ENCODE measurements at regions not wholly inside any gene's neighbourhood (a gene's known extent, or its start where the extent isn't known, plus 50 kb on each side); places are given as distances from the start of the nearest gene placed in this dataset.

GRCh38 chr1:38137164-38137563 is 90.6 kb upstream of the POU3F1 start:
- intact Hi-C loops (cut with DNase I, micrococcal nuclease) = no loop called here
- ATAC-seq (no peak), DNase-seq (no peak)
- H3K4me3 ChIP-seq = no peak overlapping the region
- TF ChIP-seq, protein P1, sequence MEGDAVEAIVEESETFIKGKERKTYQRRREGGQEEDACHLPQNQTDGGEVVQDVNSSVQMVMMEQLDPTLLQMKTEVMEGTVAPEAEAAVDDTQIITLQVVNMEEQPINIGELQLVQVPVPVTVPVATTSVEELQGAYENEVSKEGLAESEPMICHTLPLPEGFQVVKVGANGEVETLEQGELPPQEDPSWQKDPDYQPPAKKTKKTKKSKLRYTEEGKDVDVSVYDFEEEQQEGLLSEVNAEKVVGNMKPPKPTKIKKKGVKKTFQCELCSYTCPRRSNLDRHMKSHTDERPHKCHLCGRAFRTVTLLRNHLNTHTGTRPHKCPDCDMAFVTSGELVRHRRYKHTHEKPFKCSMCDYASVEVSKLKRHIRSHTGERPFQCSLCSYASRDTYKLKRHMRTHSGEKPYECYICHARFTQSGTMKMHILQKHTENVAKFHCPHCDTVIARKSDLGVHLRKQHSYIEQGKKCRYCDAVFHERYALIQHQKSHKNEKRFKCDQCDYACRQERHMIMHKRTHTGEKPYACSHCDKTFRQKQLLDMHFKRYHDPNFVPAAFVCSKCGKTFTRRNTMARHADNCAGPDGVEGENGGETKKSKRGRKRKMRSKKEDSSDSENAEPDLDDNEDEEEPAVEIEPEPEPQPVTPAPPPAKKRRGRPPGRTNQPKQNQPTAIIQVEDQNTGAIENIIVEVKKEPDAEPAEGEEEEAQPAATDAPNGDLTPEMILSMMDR (IDR thresholded peaks at IDR 0.05) = no peak
- no peaks in the 10 kb centered on the region for H3K9me3 ChIP-seq
- no peaks in the 10 kb centered on the region for H3K36me3 ChIP-seq (ENCODE audit: low read depth)
- H3K4me1 ChIP-seq (ENCODE audit: low read depth) = no peaks in the 10 kb centered on the region

DNA sequence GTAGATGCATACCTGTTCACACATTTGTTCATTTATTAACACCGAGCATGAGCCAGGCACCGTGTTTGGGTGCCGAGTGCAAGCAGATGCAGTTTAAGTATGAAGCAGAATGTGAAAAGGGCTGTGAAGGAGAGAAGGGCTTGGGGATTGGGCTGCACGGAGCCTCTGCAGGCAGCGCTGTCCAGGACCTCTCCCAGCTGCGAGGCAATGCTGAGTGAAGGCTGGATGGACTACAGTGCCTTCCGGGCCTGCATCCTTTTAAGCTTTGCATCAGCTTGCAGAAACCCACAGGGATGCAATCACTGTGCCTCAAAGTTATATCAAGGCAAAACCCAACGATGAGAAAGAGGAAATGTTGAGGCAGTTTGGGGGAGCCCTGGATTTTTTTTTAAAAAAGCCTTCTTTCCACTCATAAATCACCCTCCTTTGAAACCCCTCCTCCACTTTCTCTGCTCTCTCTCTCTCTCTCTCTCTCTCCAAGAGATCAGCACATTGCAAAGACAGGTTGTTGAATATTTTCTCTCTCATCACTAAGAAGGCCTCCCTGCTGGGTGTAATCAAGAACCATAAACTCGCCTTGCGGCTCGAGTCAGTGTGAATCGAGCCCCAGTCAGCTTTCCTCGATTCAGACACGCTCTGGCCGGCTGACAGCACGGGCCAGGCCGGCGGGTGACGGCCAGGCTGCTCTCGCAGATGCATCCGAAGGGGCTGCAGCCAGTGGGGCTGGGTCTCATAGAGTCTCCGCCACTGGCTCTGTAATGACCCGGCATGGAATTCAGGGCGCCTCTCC is 89.2 kb upstream of the POU3F1 start:
- TF ChIP-seq, protein P1 (IDR thresholded peaks at IDR 0.05) = no peak
- H3K4me3 ChIP-seq = no peak overlapping the region
- ATAC-seq = no peak
- H3K9me3 ChIP-seq = no peaks in the 10 kb centered on the region
- intact Hi-C loops (cut with DNase I, micrococcal nuclease) = no loop called here
- DNase-seq = no peak
- no peaks in the 10 kb centered on the region for H3K36me3 ChIP-seq (ENCODE audit: low read depth)
- no peaks in the 10 kb centered on the region for H3K4me1 ChIP-seq (ENCODE audit: low read depth)

GRCh38 chr1:38134294-38134755 is 87.7 kb upstream of the POU3F1 start:
- DNase-seq = no peak
- intact Hi-C loops (cut with DNase I, micrococcal nuclease) = no loop called here
- no peak for ATAC-seq
- Histone ChIP-seq H3K9me3 (no peaks in the 10 kb centered on the region), H3K36me3 (ENCODE audit: low read depth) (no peaks in the 10 kb centered on the region), H3K4me3 (no peak overlapping the region), H3K4me1 (ENCODE audit: low read depth) (no peaks in the 10 kb centered on the region)
- TF ChIP-seq, protein P1 (IDR thresholded peaks at IDR 0.05) = no peak

DNA sequence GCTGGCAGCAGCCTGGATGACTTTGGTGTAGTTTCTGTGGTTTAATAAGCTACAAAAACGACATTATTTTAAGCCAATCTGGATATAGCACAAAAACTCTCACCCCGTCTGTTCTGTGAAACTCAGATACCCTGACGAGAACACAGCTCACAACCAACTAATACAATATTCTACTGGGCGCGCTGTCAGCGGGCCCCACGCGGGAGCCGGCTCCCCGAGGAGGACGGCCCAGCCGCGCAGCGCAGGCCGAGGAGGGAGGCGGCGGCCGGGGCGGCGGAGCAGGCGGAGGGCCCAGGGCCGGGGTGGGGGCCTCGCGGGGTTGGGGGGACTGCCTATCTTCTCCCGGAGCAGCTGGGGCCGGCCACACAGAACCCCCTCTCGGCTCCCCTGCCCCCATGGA is 87.2 kb upstream of the POU3F1 start:
- intact Hi-C loops (cut with DNase I, micrococcal nuclease) = no loop called here
- no peak for ATAC-seq
- Histone ChIP-seq H3K36me3 (ENCODE audit: low read depth) (no peaks in the 10 kb centered on the region), H3K4me3 (no peak overlapping the region), H3K4me1 (ENCODE audit: low read depth) (no peaks in the 10 kb centered on the region), H3K9me3 (no peaks in the 10 kb centered on the region)
- TF ChIP-seq, protein P1 (IDR thresholded peaks at IDR 0.05) = no peak
- DNase-seq = no peak

DNA sequence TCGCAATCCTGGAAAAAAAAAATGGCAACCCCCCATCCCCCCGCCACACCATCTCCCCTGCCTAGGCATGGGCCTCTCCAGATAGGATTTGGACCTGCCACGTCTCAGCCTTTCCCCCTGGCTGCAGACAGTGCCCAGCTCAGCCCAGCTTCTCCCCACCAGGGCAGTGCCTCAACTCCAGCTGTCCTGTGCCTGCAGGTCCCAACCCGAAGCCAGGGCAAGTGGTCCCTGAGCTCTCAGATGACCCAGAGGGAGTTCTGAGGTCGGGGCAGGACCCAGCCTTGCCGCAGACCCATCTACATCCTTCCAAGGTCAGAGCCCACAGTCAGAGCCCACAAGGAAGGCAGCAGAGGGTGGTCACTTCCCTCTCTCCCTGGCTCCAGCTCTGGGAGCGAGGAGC is 86.7 kb upstream of the POU3F1 start:
- TF ChIP-seq, protein P1 (IDR thresholded peaks at IDR 0.05) = no peak
- Histone ChIP-seq H3K4me3 (no peak overlapping the region), H3K4me1 (ENCODE audit: low read depth) (no peaks in the 10 kb centered on the region), H3K36me3 (ENCODE audit: low read depth) (no peaks in the 10 kb centered on the region), H3K9me3 (no peaks in the 10 kb centered on the region)
- no peak for DNase-seq
- no peak for ATAC-seq
- intact Hi-C loops (cut with DNase I, micrococcal nuclease) = no loop called here

All from mucosa of descending colon (tissue), 3 donors.